ENCODE measurements at regions not wholly inside any gene's neighbourhood (a gene's known extent, or its start where the extent isn't known, plus 50 kb on each side); places are given as distances from the start of the nearest gene placed in this dataset.

DNA sequence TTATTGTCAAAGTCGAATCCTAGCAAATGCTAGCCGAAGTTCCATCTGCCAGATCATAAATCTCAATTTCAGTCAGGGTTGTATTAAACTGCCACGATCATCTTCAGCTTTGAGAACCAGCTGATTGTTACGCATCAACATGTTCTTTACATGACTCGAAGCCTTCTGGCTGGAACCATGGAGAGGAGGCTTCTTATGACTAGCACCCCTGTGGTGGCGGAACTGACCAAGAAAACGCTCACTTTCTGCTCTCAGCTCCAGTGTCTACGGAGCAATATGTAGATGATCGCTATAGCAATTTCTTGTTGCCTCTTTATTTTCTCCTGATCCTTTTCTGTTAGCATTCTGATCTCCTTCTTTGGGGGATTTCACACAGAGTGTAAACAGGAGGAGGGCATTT lies 479.4 kb upstream of the SLC35B3 start:
- Histone ChIP-seq H3K27me3 (ENCODE audit: control insufficient read depth in 2 of 2, insufficient read depth in 2 of 2, low read length in 2 of 2) (no peaks in the 10 kb centered on the region), H3K4me1 (ENCODE audit: control insufficient read depth in 2 of 2, insufficient read depth in 2 of 2, low read length in 2 of 2) (no peaks in the 10 kb centered on the region), H3K36me3 (ENCODE audit: control insufficient read depth in 2 of 3, insufficient read depth in 3 of 3, low read length in 3 of 3) (no peaks in the 10 kb centered on the region), H3K4me3 (ENCODE audit: low read length) (no peak overlapping the region), H3K9me3 (ENCODE audit: control insufficient read depth in 2 of 3, low read length in 3 of 3) (no peaks in the 10 kb centered on the region), H3K27ac (ENCODE audit: low read depth, low read length) (no peak overlapping the region)
- ChIA-PET POLR2A (no interaction called here), CTCF (no interaction called here)
- no peak for ATAC-seq
- peaks cover 0 to 8% (median 0%) of the 10 kb centered on the region in 5 donors for H3K36me3 Mint-ChIP-seq
- H3K27me3 Mint-ChIP-seq: peaks cover 0 to 7% (median 0%) of the 10 kb centered on the region in 5 donors
- no peak for DNase-seq
- no peaks in the 10 kb centered on the region for H3K4me1 Mint-ChIP-seq
- intact Hi-C loops (cut with micrococcal nuclease): no loop called here
- H3K27ac Mint-ChIP-seq: no peak overlapping the region
- no peak overlapping the region for H3K4me3 Mint-ChIP-seq
- H3K9me3 Mint-ChIP-seq: peaks cover 3 to 32% (median 11%) of the 10 kb centered on the region in 11 donors

DNA sequence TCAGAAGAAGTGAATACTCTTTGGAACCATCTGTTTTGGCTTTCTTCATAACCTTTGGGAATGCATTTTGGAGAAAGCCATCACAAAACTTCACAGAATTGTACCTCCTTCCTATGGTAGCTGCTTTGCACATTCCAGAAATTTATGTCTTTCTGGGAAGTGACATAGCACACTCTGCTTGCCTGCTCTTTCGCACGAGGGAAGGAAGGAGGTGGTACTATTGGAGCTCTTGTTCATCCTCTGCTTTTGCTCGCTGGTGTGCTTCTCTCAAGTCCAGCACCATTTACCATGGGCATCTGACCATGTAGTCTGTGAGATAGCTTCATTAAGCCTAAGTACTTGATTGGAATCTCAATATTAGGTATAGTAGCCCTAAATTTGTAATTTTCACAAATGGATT lies 473.3 kb upstream of the SLC35B3 start:
- CTCF ChIA-PET: no interaction called here

GRCh38 chr6:8906699-8907098 lies 471.4 kb upstream of the SLC35B3 start:
- CTCF ChIA-PET: no interaction called here
- Histone ChIP-seq H3K36me3 (ENCODE audit: control insufficient read depth in 2 of 3, insufficient read depth in 3 of 3, low read length in 3 of 3) (no peaks in the 10 kb centered on the region), H3K4me3 (ENCODE audit: low read length) (no peak overlapping the region), H3K9me3 (ENCODE audit: control insufficient read depth in 2 of 3, low read length in 3 of 3) (peaks cover 0 to 3% (median 0%) of the 10 kb centered on the region in 3 experiments), H3K27ac (ENCODE audit: low read depth, low read length) (no peak overlapping the region), H3K4me1 (ENCODE audit: control insufficient read depth in 2 of 2, insufficient read depth in 2 of 2, low read length in 2 of 2) (no peaks in the 10 kb centered on the region), H3K27me3 (ENCODE audit: control insufficient read depth in 2 of 2, insufficient read depth in 2 of 2, low read length in 2 of 2) (no peaks in the 10 kb centered on the region)
- Mint-ChIP-seq H3K27ac (no peak overlapping the region), H3K36me3 (no peaks in the 10 kb centered on the region), H3K27me3 (peaks cover 0 to 10% (median 5%) of the 10 kb centered on the region in 5 donors), H3K4me1 (no peaks in the 10 kb centered on the region), H3K9me3 (peaks cover 0 to 13% (median 0%) of the 10 kb centered on the region in 11 donors), H3K4me3 (no peak overlapping the region)
- intact Hi-C loops (cut with micrococcal nuclease): no loop called here
- POLR2A ChIA-PET: no interaction called here
- DNase-seq (no peak), ATAC-seq (no peak)

More for the DNA sequence above, 473.3 kb upstream of the SLC35B3 start:
- no peaks in the 10 kb centered on the region for H3K27me3 ChIP-seq (ENCODE audit: control insufficient read depth in 2 of 2, insufficient read depth in 2 of 2, low read length in 2 of 2)
- H3K9me3 ChIP-seq (ENCODE audit: control insufficient read depth in 2 of 3, low read length in 3 of 3): peaks cover 0 to 3% (median 0%) of the 10 kb centered on the region in 3 experiments
- POLR2A ChIA-PET: no interaction called here
- no peaks in the 10 kb centered on the region for H3K4me1 ChIP-seq (ENCODE audit: control insufficient read depth in 2 of 2, insufficient read depth in 2 of 2, low read length in 2 of 2)
- intact Hi-C loops (cut with micrococcal nuclease): no loop called here
- H3K27ac Mint-ChIP-seq: no peak overlapping the region
- ATAC-seq (no peak), DNase-seq (no peak)
- H3K27ac ChIP-seq (ENCODE audit: low read depth, low read length): no peak overlapping the region
- H3K4me1 Mint-ChIP-seq: no peaks in the 10 kb centered on the region
- H3K36me3 ChIP-seq (ENCODE audit: control insufficient read depth in 2 of 3, insufficient read depth in 3 of 3, low read length in 3 of 3): no peaks in the 10 kb centered on the region
- H3K36me3 Mint-ChIP-seq: peaks cover 0 to 8% (median 0%) of the 10 kb centered on the region in 5 donors
- peaks cover 0 to 20% (median 8%) of the 10 kb centered on the region in 11 donors for H3K9me3 Mint-ChIP-seq
- H3K4me3 Mint-ChIP-seq: no peak overlapping the region
- peaks cover 0 to 10% (median 5%) of the 10 kb centered on the region in 5 donors for H3K27me3 Mint-ChIP-seq
- no peak overlapping the region for H3K4me3 ChIP-seq (ENCODE audit: low read length)

DNA sequence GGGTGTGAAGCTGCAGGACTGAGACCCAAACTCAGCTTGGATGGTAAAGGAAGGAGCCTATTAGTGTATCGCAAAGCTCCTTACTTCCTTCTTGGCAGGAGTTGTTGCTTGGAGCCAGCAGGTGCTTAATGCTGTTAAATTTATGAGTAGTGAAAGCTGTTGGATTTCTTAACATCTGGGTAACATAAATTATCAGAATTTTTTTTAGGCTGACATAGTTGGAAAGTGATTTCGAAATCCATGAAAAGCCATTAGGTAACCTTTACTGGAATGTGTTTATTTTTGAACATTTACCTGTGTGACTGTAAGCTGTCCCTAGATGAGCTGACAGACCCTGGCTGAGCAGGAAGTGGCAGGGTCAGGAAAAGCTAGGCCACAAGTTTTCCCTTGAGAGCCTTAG lies 470.4 kb upstream of the SLC35B3 start:
- Mint-ChIP-seq H3K27ac (peak overlapping the region in 1 of 9 donors; percentile 27), H3K4me3 (no peak overlapping the region), H3K4me1 (no peaks in the 10 kb centered on the region), H3K9me3 (peaks cover 0 to 13% (median 0%) of the 10 kb centered on the region in 11 donors), H3K36me3 (no peaks in the 10 kb centered on the region), H3K27me3 (peaks cover 0 to 10% (median 5%) of the 10 kb centered on the region in 5 donors)
- no peak for DNase-seq
- Histone ChIP-seq H3K36me3 (ENCODE audit: control insufficient read depth in 2 of 3, insufficient read depth in 3 of 3, low read length in 3 of 3) (no peaks in the 10 kb centered on the region), H3K27ac (ENCODE audit: low read depth, low read length) (no peak overlapping the region), H3K27me3 (ENCODE audit: control insufficient read depth in 2 of 2, insufficient read depth in 2 of 2, low read length in 2 of 2) (no peaks in the 10 kb centered on the region), H3K4me3 (ENCODE audit: low read length) (no peak overlapping the region), H3K9me3 (ENCODE audit: control insufficient read depth in 2 of 3, low read length in 3 of 3) (peaks cover 0 to 3% (median 0%) of the 10 kb centered on the region in 3 experiments), H3K4me1 (ENCODE audit: control insufficient read depth in 2 of 2, insufficient read depth in 2 of 2, low read length in 2 of 2) (no peaks in the 10 kb centered on the region)
- intact Hi-C loops (cut with micrococcal nuclease): no loop called here
- CTCF ChIA-PET: no interaction called here
- POLR2A ChIA-PET: no interaction called here
- no peak for ATAC-seq

- CTCF ChIA-PET: no interaction called here
- H3K36me3 ChIP-seq (ENCODE audit: control insufficient read depth in 2 of 3, insufficient read depth in 3 of 3, low read length in 3 of 3): no peaks in the 10 kb centered on the region
- intact Hi-C loops (cut with micrococcal nuclease): no loop called here
- no peak overlapping the region for H3K4me3 ChIP-seq (ENCODE audit: low read length)
- no peaks in the 10 kb centered on the region for H3K27me3 ChIP-seq (ENCODE audit: control insufficient read depth in 2 of 2, insufficient read depth in 2 of 2, low read length in 2 of 2)
- Mint-ChIP-seq H3K36me3 (no peaks in the 10 kb centered on the region), H3K4me1 (no peaks in the 10 kb centered on the region), H3K27me3 (peaks cover 0 to 10% (median 0%) of the 10 kb centered on the region in 5 donors), H3K9me3 (peaks cover 0 to 13% (median 0%) of the 10 kb centered on the region in 11 donors), H3K4me3 (no peak overlapping the region), H3K27ac (no peak overlapping the region)
- H3K9me3 ChIP-seq (ENCODE audit: control insufficient read depth in 2 of 3, low read length in 3 of 3): peaks cover 0 to 3% (median 0%) of the 10 kb centered on the region in 3 experiments
- no peak for ATAC-seq
- DNase-seq: no peak
- H3K27ac ChIP-seq (ENCODE audit: low read depth, low read length): no peak overlapping the region
- POLR2A ChIA-PET: no interaction called here
- no peaks in the 10 kb centered on the region for H3K4me1 ChIP-seq (ENCODE audit: control insufficient read depth in 2 of 2, insufficient read depth in 2 of 2, low read length in 2 of 2)
Observed at GRCh38 chr6:8904754-8905153, 469.4 kb upstream of the SLC35B3 start.

GRCh38 chr6:8900056-8900455 lies 464.7 kb upstream of the SLC35B3 start:
- CTCF ChIA-PET: no interaction called here
- intact Hi-C loops (cut with micrococcal nuclease): no loop called here
- H3K4me1 Mint-ChIP-seq: no peaks in the 10 kb centered on the region

GRCh38 chr6:8889514-8889913 lies 454.2 kb upstream of the SLC35B3 start:
- Histone ChIP-seq H3K27me3 (ENCODE audit: control insufficient read depth in 2 of 2, insufficient read depth in 2 of 2, low read length in 2 of 2) (no peaks in the 10 kb centered on the region), H3K9me3 (ENCODE audit: control insufficient read depth in 2 of 3, low read length in 3 of 3) (no peaks in the 10 kb centered on the region), H3K27ac (ENCODE audit: low read depth, low read length) (no peak overlapping the region), H3K4me3 (ENCODE audit: low read length) (no peak overlapping the region), H3K4me1 (ENCODE audit: control insufficient read depth in 2 of 2, insufficient read depth in 2 of 2, low read length in 2 of 2) (no peaks in the 10 kb centered on the region), H3K36me3 (ENCODE audit: control insufficient read depth in 2 of 3, insufficient read depth in 3 of 3, low read length in 3 of 3) (no peaks in the 10 kb centered on the region)
- peaks cover 0 to 4% (median 0%) of the 10 kb centered on the region in 5 donors for H3K27me3 Mint-ChIP-seq
- H3K36me3 Mint-ChIP-seq: no peaks in the 10 kb centered on the region
- H3K4me3 Mint-ChIP-seq: no peak overlapping the region
- POLR2A ChIA-PET: no interaction called here
- CTCF ChIA-PET: no interaction called here
- DNase-seq: no peak
- ATAC-seq: no peak
- no peaks in the 10 kb centered on the region for H3K4me1 Mint-ChIP-seq
- peaks cover 0 to 2% (median 0%) of the 10 kb centered on the region in 11 donors for H3K9me3 Mint-ChIP-seq
- intact Hi-C loops (cut with micrococcal nuclease): no loop called here
- H3K27ac Mint-ChIP-seq: no peak overlapping the region

More at GRCh38 chr6:8900056-8900455, 464.7 kb upstream of the SLC35B3 start:
- H3K9me3 ChIP-seq (ENCODE audit: control insufficient read depth in 2 of 3, low read length in 3 of 3): no peaks in the 10 kb centered on the region
- H3K36me3 ChIP-seq (ENCODE audit: control insufficient read depth in 2 of 3, insufficient read depth in 3 of 3, low read length in 3 of 3): no peaks in the 10 kb centered on the region
- DNase-seq (no peak), ATAC-seq (no peak)
- H3K27ac ChIP-seq (ENCODE audit: low read depth, low read length): no peak overlapping the region
- peaks cover 0 to 13% (median 0%) of the 10 kb centered on the region in 11 donors for H3K9me3 Mint-ChIP-seq
- H3K4me1 ChIP-seq (ENCODE audit: control insufficient read depth in 2 of 2, insufficient read depth in 2 of 2, low read length in 2 of 2): no peaks in the 10 kb centered on the region
- H3K27ac Mint-ChIP-seq: no peak overlapping the region
- no peaks in the 10 kb centered on the region for H3K36me3 Mint-ChIP-seq
- no peaks in the 10 kb centered on the region for H3K27me3 Mint-ChIP-seq
- POLR2A ChIA-PET: no interaction called here
- H3K27me3 ChIP-seq (ENCODE audit: control insufficient read depth in 2 of 2, insufficient read depth in 2 of 2, low read length in 2 of 2): no peaks in the 10 kb centered on the region
- no peak overlapping the region for H3K4me3 ChIP-seq (ENCODE audit: low read length)
- H3K4me3 Mint-ChIP-seq: no peak overlapping the region
